ENCODE measurements at regions not wholly inside any gene's neighbourhood (a gene's known extent, or its start where the extent isn't known, plus 50 kb on each side); places are given as distances from the start of the nearest gene placed in this dataset.

- Histone ChIP-seq H3K4me2 (ENCODE audit: low read length) (no peak overlapping the region), H3K36me3 (ENCODE audit: insufficient read depth, low read length) (no peaks in the 10 kb centered on the region)
Observed at GRCh38 chr3:31378231-31378630, 154.5 kb upstream of the STT3B start.

GRCh38 chr3:31379598-31379997, 153.1 kb upstream of the STT3B start:
- no peak overlapping the region for H3K9ac ChIP-seq (ENCODE audit: low read length)
- no peak for TF ChIP-seq EZH2 (IDR thresholded peaks at IDR 0.05; ENCODE audit: borderline replicate concordance, low read length)
- no peak for TF ChIP-seq CTCF (IDR thresholded peaks at IDR 0.05; ENCODE audit: low read length)
- H3K4me3 ChIP-seq (ENCODE audit: low read depth, low read length, poor library complexity, severe bottlenecking), result no peak overlapping the region
- no peak overlapping the region for H3K4me2 ChIP-seq (ENCODE audit: low read length)
- H2AFZ ChIP-seq (ENCODE audit: low read length), result no peak overlapping the region
- no peaks in the 10 kb centered on the region for H3F3A ChIP-seq (ENCODE audit: insufficient read depth, low read length)
- no peaks in the 10 kb centered on the region for H3K36me3 ChIP-seq (ENCODE audit: insufficient read depth, low read length)
- no peaks in the 10 kb centered on the region for H3K9me3 ChIP-seq (ENCODE audit: low read length)
- no peaks in the 10 kb centered on the region for H3K4me1 ChIP-seq (ENCODE audit: insufficient read depth, low read length, severe bottlenecking)
- H3K27me3 ChIP-seq (ENCODE audit: insufficient read depth, low read length), result no peaks in the 10 kb centered on the region
- H3K79me2 ChIP-seq (ENCODE audit: insufficient read depth, low read length), result no peaks in the 10 kb centered on the region
- no peak overlapping the region for H3K27ac ChIP-seq (ENCODE audit: low read depth, low read length, poor library complexity, severe bottlenecking)
- H3K9me2 ChIP-seq (ENCODE audit: low read depth, low read length), result no peaks in the 10 kb centered on the region
- no peaks in the 10 kb centered on the region for H4K20me1 ChIP-seq (ENCODE audit: insufficient read depth, low read length)

More at GRCh38 chr3:31378231-31378630, 154.5 kb upstream of the STT3B start:
- Histone ChIP-seq H3K27ac (ENCODE audit: low read depth, low read length, poor library complexity, severe bottlenecking) (no peak overlapping the region), H3K4me1 (ENCODE audit: insufficient read depth, low read length, severe bottlenecking) (no peaks in the 10 kb centered on the region), H3K9me3 (ENCODE audit: low read length) (no peaks in the 10 kb centered on the region), H3K9ac (ENCODE audit: low read length) (no peak overlapping the region), H4K20me1 (ENCODE audit: insufficient read depth, low read length) (no peaks in the 10 kb centered on the region), H2AFZ (ENCODE audit: low read length) (no peak overlapping the region), H3K4me3 (ENCODE audit: low read depth, low read length, poor library complexity, severe bottlenecking) (no peak overlapping the region), H3F3A (ENCODE audit: insufficient read depth, low read length) (no peaks in the 10 kb centered on the region), H3K27me3 (ENCODE audit: insufficient read depth, low read length) (no peaks in the 10 kb centered on the region), H3K9me2 (ENCODE audit: low read depth, low read length) (no peaks in the 10 kb centered on the region), H3K79me2 (ENCODE audit: insufficient read depth, low read length) (no peaks in the 10 kb centered on the region)
- no peak for TF ChIP-seq EZH2 (IDR thresholded peaks at IDR 0.05; ENCODE audit: borderline replicate concordance, low read length)

GRCh38 chr3:31382856-31383255, 149.9 kb upstream of the STT3B start:
- no peak overlapping the region for H3K4me3 ChIP-seq (ENCODE audit: low read depth, low read length, poor library complexity, severe bottlenecking)
- no peak overlapping the region for H3K9ac ChIP-seq (ENCODE audit: low read length)
- no peaks in the 10 kb centered on the region for H3K9me3 ChIP-seq (ENCODE audit: low read length)
- TF ChIP-seq EZH2 (IDR thresholded peaks at IDR 0.05; ENCODE audit: borderline replicate concordance, low read length) (no peak), CTCF (IDR thresholded peaks at IDR 0.05; ENCODE audit: low read length) (no peak)
- H3K27me3 ChIP-seq (ENCODE audit: insufficient read depth, low read length), result no peaks in the 10 kb centered on the region
- no peaks in the 10 kb centered on the region for H3K79me2 ChIP-seq (ENCODE audit: insufficient read depth, low read length)
- no peaks in the 10 kb centered on the region for H4K20me1 ChIP-seq (ENCODE audit: insufficient read depth, low read length)
- H3K9me2 ChIP-seq (ENCODE audit: low read depth, low read length), result no peaks in the 10 kb centered on the region
- no peak overlapping the region for H3K4me2 ChIP-seq (ENCODE audit: low read length)
- H3F3A ChIP-seq (ENCODE audit: insufficient read depth, low read length), result no peaks in the 10 kb centered on the region
- H3K36me3 ChIP-seq (ENCODE audit: insufficient read depth, low read length), result no peaks in the 10 kb centered on the region
- no peak overlapping the region for H3K27ac ChIP-seq (ENCODE audit: low read depth, low read length, poor library complexity, severe bottlenecking)
- no peak overlapping the region for H2AFZ ChIP-seq (ENCODE audit: low read length)
- no peaks in the 10 kb centered on the region for H3K4me1 ChIP-seq (ENCODE audit: insufficient read depth, low read length, severe bottlenecking)

GRCh38 chr3:31384117-31384516, 148.6 kb upstream of the STT3B start:
- no peak overlapping the region for H2AFZ ChIP-seq (ENCODE audit: low read length)
- no peaks in the 10 kb centered on the region for H3K9me3 ChIP-seq (ENCODE audit: low read length)
- no peaks in the 10 kb centered on the region for H3K27me3 ChIP-seq (ENCODE audit: insufficient read depth, low read length)
- H3K9ac ChIP-seq (ENCODE audit: low read length), result no peak overlapping the region
- H3K9me2 ChIP-seq (ENCODE audit: low read depth, low read length), result no peaks in the 10 kb centered on the region
- H3K79me2 ChIP-seq (ENCODE audit: insufficient read depth, low read length), result no peaks in the 10 kb centered on the region
- H3K4me3 ChIP-seq (ENCODE audit: low read depth, low read length, poor library complexity, severe bottlenecking), result no peak overlapping the region
- no peaks in the 10 kb centered on the region for H3F3A ChIP-seq (ENCODE audit: insufficient read depth, low read length)
- no peaks in the 10 kb centered on the region for H3K4me1 ChIP-seq (ENCODE audit: insufficient read depth, low read length, severe bottlenecking)
- H4K20me1 ChIP-seq (ENCODE audit: insufficient read depth, low read length), result no peaks in the 10 kb centered on the region
- no peaks in the 10 kb centered on the region for H3K36me3 ChIP-seq (ENCODE audit: insufficient read depth, low read length)
- H3K27ac ChIP-seq (ENCODE audit: low read depth, low read length, poor library complexity, severe bottlenecking), result no peak overlapping the region
- TF ChIP-seq EZH2 (IDR thresholded peaks at IDR 0.05; ENCODE audit: borderline replicate concordance, low read length) (no peak), CTCF (IDR thresholded peaks at IDR 0.05; ENCODE audit: low read length) (no peak)
- H3K4me2 ChIP-seq (ENCODE audit: low read length), result no peak overlapping the region
